IPS DF 4.7 (cell line): ENCODE measurements at regions not wholly inside any gene's neighbourhood (a gene's known extent, or its start where the extent isn't known, plus 50 kb on each side); places are given as distances from the start of the nearest gene placed in this dataset.

Source experiments
- DNase-seq: peaks from one replicate; pipeline ENCODE4 v3.0.0-alpha.2; 2013; ENCODE audit warnings: low spot score; ENCODE audit errors: extremely low read depth

DNA sequence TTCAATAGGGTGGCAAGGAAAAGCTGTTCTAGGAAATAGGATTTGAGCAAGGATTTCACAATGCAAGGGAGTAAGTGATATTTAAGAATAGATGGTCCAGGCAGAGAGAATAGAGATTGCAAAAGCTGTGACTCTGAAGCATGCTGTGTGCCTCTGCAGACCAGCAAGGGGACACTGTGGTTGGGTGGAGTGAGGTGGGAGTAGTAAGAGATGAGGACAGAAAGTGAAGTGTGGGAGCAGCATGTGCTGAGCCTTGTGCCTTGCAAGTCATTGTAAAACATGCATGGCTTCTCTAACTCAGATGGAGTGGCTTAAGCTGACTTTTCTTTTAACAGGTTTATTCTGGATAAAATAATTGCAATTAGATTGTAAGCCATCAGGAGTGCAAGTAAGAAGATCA is 442.4 kb downstream of the CCSER2 start:
- DNase-seq = no peak

DNA sequence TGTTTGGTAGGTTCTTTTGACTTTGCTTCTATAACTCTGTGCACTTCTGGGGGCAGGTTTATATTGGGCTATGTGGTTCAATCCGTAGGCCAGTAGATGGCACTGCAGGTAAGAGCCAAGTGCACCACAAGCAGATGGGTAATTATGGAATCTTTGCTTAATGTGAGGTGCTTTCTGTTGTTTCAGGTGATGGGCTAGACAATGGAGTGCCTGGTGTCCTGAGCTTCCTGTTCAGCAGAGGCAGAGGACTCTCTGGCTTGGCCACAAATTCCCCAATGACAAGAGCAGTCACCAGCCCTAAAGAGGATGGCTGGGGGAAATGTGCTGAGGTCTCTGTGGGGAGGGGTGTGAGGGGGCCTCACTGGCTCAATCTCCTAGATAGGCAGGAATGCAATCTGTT is 455.0 kb downstream of the CCSER2 start:
- peak; percentile 69 for DNase-seq

DNA sequence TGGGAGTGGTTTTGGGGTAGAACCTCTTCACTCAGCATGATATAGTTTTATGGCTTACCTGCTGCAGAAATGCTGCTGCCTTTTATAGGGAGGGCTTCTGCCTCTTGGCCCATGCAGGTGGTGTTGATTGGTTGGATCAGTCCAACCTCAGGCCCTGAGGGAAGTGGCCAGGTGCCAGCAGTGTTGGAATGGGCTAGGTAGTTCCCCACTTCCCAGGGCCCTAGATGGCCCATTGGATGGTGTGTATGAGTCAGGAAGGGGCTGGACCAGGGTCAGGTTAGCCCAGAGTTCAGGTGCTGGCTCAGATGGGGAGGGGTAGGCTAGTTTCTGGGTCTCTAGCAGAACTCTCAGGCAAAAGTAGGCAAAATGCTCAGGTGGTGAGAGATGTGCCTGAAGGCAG is 455.5 kb downstream of the CCSER2 start:
- no peak for DNase-seq

DNA sequence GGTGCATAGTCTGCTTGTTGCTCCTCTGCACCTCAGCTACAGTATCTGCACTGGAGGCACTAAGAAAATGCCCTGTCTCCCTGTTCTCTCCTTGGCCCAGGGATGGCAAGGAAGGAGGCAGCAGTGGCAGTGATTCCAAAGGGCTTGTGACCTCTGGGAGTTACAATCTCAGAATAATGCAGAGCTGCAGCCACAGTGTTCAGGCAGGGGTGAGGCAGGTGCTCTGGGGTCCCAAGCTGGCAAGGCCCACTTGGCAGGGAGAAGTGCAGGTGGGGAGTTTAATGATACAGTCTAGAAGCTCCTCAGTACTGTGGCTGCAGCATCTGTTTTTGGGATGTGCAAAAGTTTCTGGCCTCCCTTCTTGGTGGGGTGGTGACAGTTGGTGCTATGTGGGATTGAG is 456.4 kb downstream of the CCSER2 start:
- DNase-seq = no peak

DNA sequence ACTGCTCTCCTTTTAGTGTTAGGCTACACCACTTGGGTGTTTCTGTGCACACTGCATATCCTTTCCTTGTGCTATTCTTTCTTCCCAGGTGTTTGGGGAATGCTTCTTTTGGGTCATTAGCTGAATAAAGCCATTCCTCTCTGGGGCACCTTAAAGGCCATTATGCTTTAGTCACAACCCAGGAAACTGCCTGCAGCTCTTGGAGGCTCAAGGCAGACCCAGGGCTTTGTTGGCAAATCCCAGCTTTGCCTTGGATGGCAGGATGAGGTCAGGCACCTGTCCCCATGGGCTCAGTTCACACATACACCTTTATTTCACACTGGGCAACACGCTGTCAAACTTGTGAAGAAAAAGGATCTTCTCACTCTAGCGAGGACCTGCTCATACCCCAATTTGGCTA is 460.6 kb downstream of the CCSER2 start:
- DNase-seq = no peak

DNA sequence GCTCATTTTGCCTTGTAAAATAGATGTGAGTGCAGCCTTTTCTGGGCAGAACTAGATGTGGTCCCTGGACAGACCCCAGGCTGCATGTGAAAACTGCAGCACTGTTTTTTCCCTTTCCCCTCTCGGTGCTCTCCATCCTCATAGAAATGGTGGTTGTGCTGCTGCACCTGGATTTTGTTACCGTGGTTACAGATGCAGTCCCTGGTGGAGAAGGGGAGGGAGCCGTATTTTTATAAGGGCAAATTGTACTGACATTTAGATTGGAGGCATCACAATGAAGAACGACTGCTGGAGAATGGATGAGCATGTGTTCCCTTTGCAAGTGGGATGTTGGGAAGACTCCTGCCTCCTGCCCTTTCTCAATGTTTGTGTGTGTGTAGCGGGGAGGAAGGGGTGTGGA is 469.9 kb downstream of the CCSER2 start:
- DNase-seq = no peak

DNA sequence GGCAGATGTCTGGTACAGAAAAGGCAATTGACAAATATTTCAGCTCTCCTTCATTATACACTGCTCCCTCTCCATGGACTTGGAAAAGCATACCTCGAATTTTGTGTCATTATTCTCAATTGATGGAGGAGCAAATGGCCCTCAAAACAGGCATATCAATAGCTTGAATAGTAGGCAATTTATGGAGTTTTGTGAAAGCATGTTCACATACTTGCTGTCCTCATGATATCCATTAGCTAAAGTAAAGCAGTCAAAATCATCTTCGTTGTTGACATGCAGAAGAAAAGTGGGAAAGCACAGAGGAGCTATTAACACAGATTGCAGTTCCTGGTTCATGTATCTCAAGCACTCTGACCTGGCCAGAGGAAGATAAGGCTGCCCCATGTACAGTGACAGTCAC is 472.8 kb downstream of the CCSER2 start:
- no peak for DNase-seq

DNA sequence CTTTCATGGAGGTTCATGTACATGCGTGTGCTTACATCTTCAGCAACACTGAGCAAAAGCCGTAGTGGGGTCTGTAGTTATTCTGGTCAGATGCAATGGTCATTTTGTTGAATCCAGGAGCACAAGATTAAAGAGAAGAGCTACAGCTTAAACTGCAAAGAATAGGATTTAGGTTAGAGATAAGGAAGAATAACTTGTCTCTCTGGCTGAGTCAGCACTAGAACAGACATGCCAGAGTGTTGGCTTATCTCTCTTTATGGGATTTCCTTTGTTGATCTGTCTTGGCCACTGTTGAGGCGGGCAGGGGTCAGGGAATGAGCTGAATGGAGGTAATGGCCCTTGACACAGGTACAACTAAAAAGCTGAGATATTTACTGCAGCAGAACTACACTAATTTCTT is 473.5 kb downstream of the CCSER2 start:
- no peak for DNase-seq

DNA sequence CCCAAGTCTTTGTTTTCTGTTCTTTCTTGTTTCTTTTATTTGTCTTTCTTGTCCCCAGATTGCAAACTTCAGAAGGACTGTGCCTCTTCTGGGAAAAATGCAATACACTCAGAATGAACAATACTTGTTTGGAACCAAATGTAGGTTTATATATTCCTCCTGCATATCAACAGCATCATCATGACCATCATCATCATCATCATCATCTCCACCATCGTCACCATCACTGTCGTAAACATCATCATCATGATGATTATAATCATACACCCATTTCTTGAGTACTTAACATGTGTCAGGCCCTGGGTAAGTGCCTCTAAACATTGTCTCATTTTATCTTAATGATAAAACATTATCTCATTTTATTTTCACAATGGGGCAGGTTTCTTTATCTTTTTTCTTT is 476.8 kb downstream of the CCSER2 start:
- DNase-seq = no peak

DNA sequence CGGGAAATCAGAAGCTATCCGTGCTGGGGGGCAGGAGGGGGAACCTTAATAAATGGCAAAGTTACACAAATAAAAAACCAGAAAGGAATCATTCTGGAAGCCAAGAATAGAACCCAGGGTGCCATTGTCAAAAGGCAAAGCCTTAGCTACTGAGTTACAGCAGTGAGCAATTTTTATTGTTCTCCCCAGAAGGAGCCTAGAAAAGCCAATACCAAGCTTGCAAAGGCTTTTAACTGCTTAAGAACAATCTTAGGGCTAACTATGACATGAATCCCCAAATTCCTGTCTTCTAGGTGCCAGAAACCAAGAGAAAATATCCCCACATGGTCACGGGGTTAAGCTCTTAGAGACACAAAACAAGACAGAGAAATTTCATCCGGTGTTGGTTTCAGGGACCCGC is 482.7 kb downstream of the CCSER2 start:
- DNase-seq = no peak

DNA sequence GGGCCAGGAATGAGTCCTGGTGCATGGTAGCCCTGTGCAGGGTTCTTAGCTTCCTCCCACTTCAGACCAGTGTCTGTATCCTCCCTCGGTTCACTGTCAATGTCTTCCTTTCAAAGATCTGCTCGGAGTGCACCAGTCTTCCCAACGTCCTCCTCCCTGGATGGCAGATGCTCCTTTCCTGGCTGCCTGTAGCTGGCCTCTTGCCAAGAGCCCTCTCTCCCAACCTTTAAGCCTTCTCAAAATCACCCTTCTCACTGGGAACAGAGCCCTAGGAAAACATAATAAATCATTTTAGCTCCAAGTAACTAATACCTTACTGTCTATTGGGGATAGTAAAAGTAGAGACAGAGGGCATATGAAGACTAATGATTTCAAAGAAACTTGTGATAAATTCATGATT is 490.6 kb downstream of the CCSER2 start:
- no peak for DNase-seq

DNA sequence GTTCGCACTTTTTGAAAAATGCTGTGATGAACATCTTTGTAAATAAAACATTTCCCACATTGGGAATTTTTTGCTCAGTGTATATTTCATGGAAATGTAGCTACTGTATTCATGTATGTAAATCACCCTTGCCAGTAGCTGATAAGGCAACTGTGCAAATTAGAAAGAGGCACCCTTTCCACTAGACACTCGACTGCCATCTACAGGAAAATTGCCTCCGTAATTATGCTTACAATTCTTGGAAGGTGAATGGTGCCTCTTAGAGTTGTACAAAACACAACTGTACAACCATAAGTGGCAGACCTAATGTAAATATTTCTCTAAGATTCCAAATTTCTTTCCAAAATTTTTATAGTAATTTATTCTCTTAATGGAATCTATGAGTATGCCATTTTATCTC is 491.7 kb downstream of the CCSER2 start:
- no peak for DNase-seq

DNA sequence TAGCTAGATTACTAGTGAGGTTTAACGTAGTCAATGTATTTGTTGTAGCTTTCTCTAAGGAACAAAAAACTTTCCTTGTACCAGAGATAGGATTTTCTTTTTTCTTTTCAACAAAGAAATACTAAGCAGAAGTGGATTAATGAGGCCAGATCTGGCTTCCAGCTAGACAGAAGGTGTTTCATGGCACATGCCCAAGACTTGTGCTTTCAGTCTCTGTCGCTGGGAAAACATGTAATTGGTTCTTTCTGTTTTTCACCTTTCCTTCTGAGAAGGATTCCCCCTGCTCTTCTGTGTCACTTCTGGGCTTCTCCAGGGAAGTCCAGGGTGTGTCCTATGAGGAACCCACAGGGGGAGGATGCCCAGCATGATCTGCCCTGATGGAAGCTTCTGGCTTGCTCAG is 492.2 kb downstream of the CCSER2 start:
- DNase-seq = no peak

DNA sequence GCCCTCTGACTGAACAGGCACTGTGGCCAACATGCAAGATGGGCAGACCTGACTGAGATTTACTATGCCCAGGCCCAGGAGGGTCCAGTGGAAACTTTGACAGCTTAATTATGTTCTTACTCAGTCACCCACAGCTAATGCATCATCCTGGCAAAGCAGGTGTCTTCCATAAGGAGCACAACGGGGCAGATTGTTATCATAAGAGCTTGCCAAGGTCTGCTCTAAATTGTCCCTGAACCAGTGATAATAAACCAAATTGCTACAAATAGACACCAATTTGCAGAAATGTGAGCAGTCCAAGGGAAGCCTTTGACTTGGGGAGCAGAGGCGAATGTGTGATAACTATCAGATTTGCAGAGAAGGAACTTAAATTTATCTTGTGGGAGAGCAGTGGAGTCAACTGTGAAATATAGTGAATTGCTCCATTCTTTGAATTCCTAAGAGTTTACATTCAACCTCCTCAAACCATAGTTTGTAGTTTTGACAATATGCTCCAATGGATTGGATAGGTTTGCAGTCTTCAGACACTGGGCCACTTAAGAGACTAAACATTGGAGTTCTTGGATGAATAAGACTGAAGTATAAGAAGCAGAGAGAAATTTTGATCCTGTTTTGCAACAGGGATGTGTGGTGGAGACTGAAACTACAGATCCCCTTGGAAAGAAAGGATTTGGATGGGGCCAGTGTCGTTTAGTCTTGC is 494.7 kb downstream of the CCSER2 start:
- DNase-seq = no peak

DNA sequence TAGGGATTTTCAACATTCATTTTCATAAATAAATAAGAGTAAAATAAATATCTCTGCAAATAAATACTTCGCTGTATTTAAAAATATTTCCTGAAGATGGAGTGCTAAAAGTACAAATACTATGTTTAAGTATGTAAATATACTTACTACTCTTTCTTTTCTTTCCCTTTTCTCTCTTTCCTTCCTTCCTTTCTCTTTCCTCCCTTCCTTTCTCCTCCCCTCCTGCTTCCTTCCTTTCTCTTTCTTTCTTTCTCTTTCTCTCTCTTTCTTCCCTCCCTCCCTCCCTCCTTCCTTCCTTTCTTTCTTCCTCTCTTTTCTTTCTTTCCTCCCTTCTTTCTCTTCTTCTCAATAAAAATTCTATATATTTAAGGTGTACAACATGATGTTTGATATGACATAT is 496.1 kb downstream of the CCSER2 start:
- DNase-seq = no peak

DNA sequence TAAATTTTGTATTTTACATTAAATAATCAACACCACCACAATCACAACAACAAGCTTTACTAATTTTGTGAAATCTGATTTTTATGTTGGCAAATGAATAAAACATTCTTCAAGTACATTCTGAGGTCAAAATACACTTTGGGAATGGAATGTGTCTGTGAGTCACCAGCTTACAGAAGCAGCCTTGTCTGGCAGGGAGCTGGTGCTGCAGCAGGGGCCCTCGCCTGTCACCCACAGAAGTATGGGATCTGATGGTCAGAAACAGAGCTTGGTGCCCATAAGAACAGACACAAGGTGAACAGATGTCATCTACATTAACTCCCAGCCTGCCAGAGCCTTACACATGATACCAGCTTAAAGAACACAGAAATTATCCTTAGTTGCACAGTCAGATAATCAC is 496.9 kb downstream of the CCSER2 start:
- no peak for DNase-seq

DNA sequence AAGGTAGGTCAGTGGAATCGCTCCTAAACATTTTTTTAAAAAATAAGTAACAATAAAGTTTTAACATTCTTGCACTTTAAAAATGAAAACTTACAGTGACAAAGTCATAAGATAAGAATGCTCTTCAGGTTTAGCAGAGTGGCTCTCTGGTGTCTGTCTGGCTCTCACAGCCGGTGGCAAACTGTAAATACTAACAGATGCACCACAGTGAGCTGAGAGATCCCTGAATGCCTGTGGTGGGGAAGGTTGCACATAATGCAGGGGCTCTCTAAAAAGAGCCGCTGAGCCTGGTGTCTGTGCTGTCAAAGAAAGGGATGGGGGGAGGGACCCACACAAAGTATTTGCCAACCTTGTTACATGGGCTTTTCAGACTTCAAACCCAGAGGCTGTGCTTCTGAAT is 498.3 kb downstream of the CCSER2 start:
- DNase-seq = no peak

DNA sequence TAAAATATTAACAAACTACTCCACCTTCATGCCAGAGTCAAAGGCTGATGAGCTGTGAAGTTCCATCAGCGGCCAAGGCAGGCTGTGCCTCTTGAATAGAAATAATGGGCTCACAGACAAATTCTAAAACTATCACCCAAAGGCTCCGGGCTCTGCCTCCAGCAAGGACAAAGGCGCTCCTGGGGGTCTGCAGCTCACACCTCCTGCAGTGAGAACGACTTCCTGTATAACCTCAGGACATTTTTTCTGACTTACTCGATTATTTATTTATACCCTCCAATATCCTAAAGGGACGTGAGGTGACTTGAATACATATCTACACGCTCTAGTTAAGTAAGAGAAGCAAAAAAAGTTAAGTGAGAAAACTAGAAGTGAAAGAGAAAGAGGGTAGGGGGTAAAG is 500.7 kb downstream of the CCSER2 start:
- DNase-seq = no peak

DNA sequence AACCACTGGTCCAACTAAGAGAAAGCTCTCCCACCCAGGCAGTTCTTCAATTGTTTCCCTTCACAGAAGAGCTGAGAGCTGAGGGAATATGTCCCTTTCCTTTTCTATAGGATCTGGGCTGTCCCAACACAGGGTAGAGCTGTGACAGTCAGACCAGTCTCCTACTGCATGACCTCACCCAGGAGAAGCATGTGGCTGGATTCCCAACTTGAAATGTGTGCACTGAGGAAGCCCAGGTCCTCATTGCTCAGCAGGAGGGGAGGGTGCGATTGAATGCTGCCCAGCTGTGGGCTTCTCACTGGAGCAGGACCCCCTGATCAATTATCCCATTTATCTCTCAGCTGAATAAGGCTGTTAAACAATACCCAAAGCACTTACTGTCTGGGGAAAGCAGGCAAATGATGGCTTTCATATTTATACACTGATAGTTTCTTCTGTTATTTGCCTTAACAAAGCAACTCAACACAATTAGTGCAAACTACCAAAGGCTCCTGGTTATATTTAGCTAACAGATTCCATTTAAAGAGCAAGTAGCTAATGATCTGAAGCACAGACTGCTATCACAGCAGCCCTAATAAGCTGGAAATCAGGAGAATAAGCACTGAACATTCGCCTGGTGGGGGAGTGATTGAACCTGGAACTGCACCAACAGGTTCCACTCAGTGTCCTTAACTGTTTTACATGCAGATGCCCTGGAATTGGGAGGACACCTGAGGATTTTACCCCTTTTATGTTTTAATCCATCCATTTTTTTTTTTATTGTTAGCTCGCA is 508.8 kb downstream of the CCSER2 start:
- DNase-seq = no peak

DNA sequence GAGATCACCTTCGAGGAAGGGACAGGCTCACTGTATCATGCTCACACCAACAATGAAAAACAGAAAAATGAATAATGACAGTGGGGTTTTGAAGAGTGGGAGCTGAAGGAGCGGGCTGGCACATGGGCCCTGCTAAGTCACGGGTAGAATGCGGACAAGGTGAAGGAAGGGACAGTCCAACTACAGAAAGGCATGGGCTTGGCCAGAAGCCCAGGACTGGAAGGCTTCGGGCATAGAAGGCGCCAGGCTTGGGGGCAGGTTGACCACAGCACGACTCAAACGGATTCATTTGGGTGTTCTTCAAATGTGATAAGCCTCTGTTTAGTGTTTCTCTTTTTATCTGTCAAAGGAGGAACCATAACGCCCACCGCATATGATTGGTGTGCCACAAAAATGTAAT is 509.5 kb downstream of the CCSER2 start:
- no peak for DNase-seq

DNA sequence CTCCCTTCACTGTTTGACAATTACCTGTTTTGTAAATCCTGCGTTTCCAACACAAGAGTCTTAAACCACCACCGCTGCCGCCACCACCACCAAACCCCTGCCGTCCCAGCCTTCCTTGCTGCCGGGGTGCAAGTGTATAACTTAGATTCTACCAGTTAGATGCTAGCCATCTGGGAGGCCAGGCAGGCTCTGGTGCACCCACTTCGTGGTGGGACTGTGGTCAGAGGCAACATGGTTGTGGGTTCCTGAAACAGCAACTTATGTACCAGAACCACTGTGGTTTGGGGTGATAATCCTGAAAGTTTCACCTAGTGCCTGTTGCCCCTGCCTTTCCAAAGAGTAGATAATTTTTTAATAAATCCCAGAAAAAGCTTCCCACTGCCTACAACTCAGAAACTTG is 510.5 kb downstream of the CCSER2 start:
- DNase-seq = no peak

DNA sequence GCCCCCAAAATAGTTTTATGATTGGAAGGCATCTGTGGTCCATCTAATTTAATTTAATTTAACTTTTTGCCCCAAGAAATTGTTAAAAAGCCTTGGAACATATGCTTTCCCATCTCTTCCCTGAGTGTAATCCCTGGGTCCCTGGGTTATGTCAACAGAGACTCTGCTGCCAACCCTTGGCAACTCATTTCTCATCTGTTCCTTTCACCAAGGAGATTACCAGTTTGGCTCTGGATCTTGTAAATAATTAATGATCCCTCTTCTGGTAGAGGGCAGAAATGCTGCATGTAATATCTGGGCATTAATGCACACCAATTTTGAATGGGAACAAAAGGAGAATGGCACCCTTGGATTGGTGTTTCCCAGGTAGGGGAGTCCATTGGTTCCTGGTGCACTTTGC is 514.2 kb downstream of the CCSER2 start:
- no peak for DNase-seq

DNA sequence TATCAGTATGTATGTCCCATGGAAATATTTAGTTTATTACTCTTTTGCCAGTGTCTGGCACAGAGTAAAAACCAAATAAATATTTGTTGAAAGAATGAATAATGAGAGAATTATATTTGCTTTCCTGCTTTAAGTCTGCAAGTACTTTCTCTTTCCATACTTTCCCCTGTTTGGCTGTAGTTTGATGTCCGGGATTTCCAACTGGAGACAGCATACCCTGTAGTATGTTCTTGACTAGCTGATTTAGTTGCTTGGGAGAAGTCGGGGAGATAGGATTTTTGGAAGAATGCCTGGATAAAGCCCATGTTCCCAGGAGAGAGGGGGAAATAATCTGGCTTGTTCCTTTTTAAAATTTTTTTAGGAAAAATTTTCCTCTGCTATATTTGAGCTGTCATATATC is 516.1 kb downstream of the CCSER2 start:
- DNase-seq = no peak
